MM.1S (cell line): ENCODE measurements at regions not wholly inside any gene's neighbourhood (a gene's known extent, or its start where the extent isn't known, plus 50 kb on each side); places are given as distances from the start of the nearest gene placed in this dataset.

ENCODE experiments used
- DNase-seq: peaks from one replicate; pipeline ENCODE4 v3.0.0-alpha.2; 2015
- H2AFZ ChIP-seq: fragments of 300-600 bp; sonication (generic); 2 replicates; pipeline ENCODE4 v1.6.0; 2016; ENCODE audit warnings: antibody characterized with exemption, low read length
- H3F3A ChIP-seq: fragments of 300-600 bp; sonication (generic); 2 replicates; pipeline ENCODE4 v1.6.1; 2016; ENCODE audit warnings: mild to moderate bottlenecking, antibody characterized with exemption, low read length, moderate library complexity, mixed read lengths; ENCODE audit not compliant: insufficient read depth
- H3K27ac ChIP-seq: fragments of 300-600 bp; sonication (generic); 2 replicates; pipeline ENCODE4 v1.5.1; 2016; ENCODE audit warnings: mild to moderate bottlenecking, low read length
- H3K27me3 ChIP-seq: fragments of 300-600 bp; sonication (generic); replicated peaks from 2 replicates; pipeline ENCODE4 v1.6.0; 2016; ENCODE audit warnings: low read length; ENCODE audit not compliant: insufficient read depth
- H3K36me3 ChIP-seq: fragments of 300-600 bp; sonication (generic); replicated peaks from 2 replicates; pipeline ENCODE4 v1.6.1; 2016; ENCODE audit warnings: mild to moderate bottlenecking, low read length, mixed read lengths; ENCODE audit not compliant: insufficient read depth
- H3K4me1 ChIP-seq: fragments of 300-600 bp; sonication (generic); 2 replicates; pipeline ENCODE4 v1.6.1; 2016; ENCODE audit warnings: low read length, mixed read lengths
- H3K4me2 ChIP-seq: fragments of 300-600 bp; sonication (generic); 2 replicates; pipeline ENCODE4 v1.6.0; 2016; ENCODE audit warnings: low read depth, low read length
- H3K4me3 ChIP-seq: fragments of 300-600 bp; sonication (generic); 2 replicates; pipeline ENCODE4 v1.5.1; 2016; ENCODE audit warnings: low read length, mixed read lengths
- H3K79me2 ChIP-seq: fragments of 300-600 bp; sonication (generic); 2 replicates; pipeline ENCODE4 v1.6.1; 2016; ENCODE audit warnings: mixed run types, low read length, mixed read lengths
- H3K9ac ChIP-seq: fragments of 300-600 bp; sonication (generic); 2 replicates; pipeline ENCODE4 v1.6.1; 2016; ENCODE audit warnings: low read length, mixed read lengths
- H3K9me2 ChIP-seq: fragments of 300-600 bp; sonication (generic); replicated peaks from 2 replicates; pipeline ENCODE4 v1.6.1; 2016; ENCODE audit warnings: mild to moderate bottlenecking, low read length, mixed read lengths; ENCODE audit not compliant: insufficient read depth
- H3K9me3 ChIP-seq: fragments of 300-600 bp; sonication (generic); replicated peaks from 2 replicates; pipeline ENCODE4 v1.6.1; 2016; ENCODE audit warnings: mild to moderate bottlenecking, low read length, mixed read lengths; ENCODE audit not compliant: insufficient read depth
- H4K20me1 ChIP-seq: fragments of 300-600 bp; sonication (generic); 2 replicates; pipeline ENCODE4 v1.6.1; 2016; ENCODE audit warnings: mild to moderate bottlenecking, low read length, moderate library complexity, mixed read lengths; ENCODE audit not compliant: insufficient read depth
- CTCF ChIP-seq: fragments of 300-600 bp; sonication (generic); IDR thresholded peaks from 2 replicates; pipeline ENCODE4 v1.5.1; 2016; ENCODE audit warnings: antibody characterized with exemption, low read length, mixed read lengths
- EZH2 ChIP-seq: fragments of 300-600 bp; sonication (generic); optimal IDR thresholded peaks from 2 replicates; pipeline ENCODE3; 2017; ENCODE audit warnings: low read depth, mild to moderate bottlenecking, antibody characterized with exemption, low read length, mixed read lengths
- EZH2phosphoT487 ChIP-seq: fragments of 300-600 bp; sonication (generic); IDR thresholded peaks from 2 replicates; pipeline ENCODE4 v1.6.1; 2018; ENCODE audit warnings: antibody characterized with exemption, low read length

- no peaks in the 10 kb centered on the region for H3K27me3 ChIP-seq
- H3K9me3 ChIP-seq, result no peaks in the 10 kb centered on the region
- no peaks in the 10 kb centered on the region for H3K79me2 ChIP-seq
- no peak overlapping the region for H3K4me3 ChIP-seq
- H3K9ac ChIP-seq, result no peak overlapping the region
- no peaks in the 10 kb centered on the region for H3F3A ChIP-seq
- TF ChIP-seq EZH2 (no peak), EZH2phosphoT487 (no peak), CTCF (no peak)
- peak; percentile 38 for DNase-seq
- no peak overlapping the region for H3K4me2 ChIP-seq
- H4K20me1 ChIP-seq, result no peaks in the 10 kb centered on the region
- no peaks in the 10 kb centered on the region for H3K9me2 ChIP-seq
- H3K36me3 ChIP-seq, result no peaks in the 10 kb centered on the region
- no peak overlapping the region for H2AFZ ChIP-seq
- no peak overlapping the region for H3K27ac ChIP-seq
- no peaks in the 10 kb centered on the region for H3K4me1 ChIP-seq
Observed at GRCh38 chr14:43765474-43765873, 741.6 kb downstream of the FSCB start.

GRCh38 chr14:43764433-43764832 lies 742.6 kb downstream of the FSCB start:
- no peaks in the 10 kb centered on the region for H3K79me2 ChIP-seq
- H3K27me3 ChIP-seq, result no peaks in the 10 kb centered on the region
- H3F3A ChIP-seq, result no peaks in the 10 kb centered on the region
- no peaks in the 10 kb centered on the region for H3K36me3 ChIP-seq
- no peaks in the 10 kb centered on the region for H3K9me3 ChIP-seq
- no peaks in the 10 kb centered on the region for H4K20me1 ChIP-seq
- TF ChIP-seq EZH2 (no peak), EZH2phosphoT487 (no peak), CTCF (no peak)
- H3K9me2 ChIP-seq, result no peaks in the 10 kb centered on the region
- DNase-seq, result no peak
- H2AFZ ChIP-seq, result no peak overlapping the region
- H3K4me2 ChIP-seq, result no peak overlapping the region
- no peak overlapping the region for H3K27ac ChIP-seq
- no peaks in the 10 kb centered on the region for H3K4me1 ChIP-seq
- H3K9ac ChIP-seq, result no peak overlapping the region
- no peak overlapping the region for H3K4me3 ChIP-seq

GRCh38 chr14:43755707-43756106 lies 751.4 kb downstream of the FSCB start:
- H3K4me3 ChIP-seq, result no peak overlapping the region
- H3K9me3 ChIP-seq, result no peaks in the 10 kb centered on the region
- no peak overlapping the region for H2AFZ ChIP-seq
- H3K4me2 ChIP-seq, result no peak overlapping the region
- H3K79me2 ChIP-seq, result no peaks in the 10 kb centered on the region
- no peaks in the 10 kb centered on the region for H3K9me2 ChIP-seq
- H4K20me1 ChIP-seq, result no peaks in the 10 kb centered on the region
- no peak overlapping the region for H3K9ac ChIP-seq
- no peaks in the 10 kb centered on the region for H3F3A ChIP-seq
- no peaks in the 10 kb centered on the region for H3K4me1 ChIP-seq
- H3K36me3 ChIP-seq, result no peaks in the 10 kb centered on the region
- TF ChIP-seq EZH2 (no peak), CTCF (no peak), EZH2phosphoT487 (no peak)
- DNase-seq, result no peak
- no peaks in the 10 kb centered on the region for H3K27me3 ChIP-seq
- no peak overlapping the region for H3K27ac ChIP-seq

- Histone ChIP-seq H3K4me3 (no peak overlapping the region), H3K9me3 (no peaks in the 10 kb centered on the region), H3K4me2 (no peak overlapping the region), H3K27me3 (no peaks in the 10 kb centered on the region), H3K9ac (no peak overlapping the region), H3K9me2 (no peaks in the 10 kb centered on the region), H3K79me2 (no peaks in the 10 kb centered on the region), H3K27ac (no peak overlapping the region), H3F3A (no peaks in the 10 kb centered on the region), H3K4me1 (no peaks in the 10 kb centered on the region), H2AFZ (no peak overlapping the region), H4K20me1 (no peaks in the 10 kb centered on the region), H3K36me3 (no peaks in the 10 kb centered on the region)
- TF ChIP-seq CTCF (no peak), EZH2phosphoT487 (no peak), EZH2 (no peak)
- no peak for DNase-seq
Observed at GRCh38 chr14:43754838-43755237, 752.2 kb downstream of the FSCB start.
